IgD-negative memory B cell (primary cell): ENCODE measurements at regions not wholly inside any gene's neighbourhood (a gene's known extent, or its start where the extent isn't known, plus 50 kb on each side); places are given as distances from the start of the nearest gene placed in this dataset.

Source experiments
- H3K27ac Mint-ChIP-seq, 3 donors: one replicate each; pipeline ENCODE4 v1.8.0; 2020 to 2022; ENCODE audit warnings: mild to moderate bottlenecking in 3 of 3, mixed read lengths in 3 of 3, moderate library complexity in 1 of 3
- H3K27me3 Mint-ChIP-seq: one replicate; pipeline ENCODE4 v1.8.0; 2021; ENCODE audit warnings: mixed read lengths
- H3K36me3 Mint-ChIP-seq: one replicate; pipeline ENCODE4 v1.8.0; 2020; ENCODE audit warnings: mild to moderate bottlenecking, mixed read lengths
- H3K4me1 Mint-ChIP-seq, 3 donors: one replicate each; pipeline ENCODE4 v1.8.0; 2020 to 2022; ENCODE audit warnings: mixed read lengths in 3 of 3, mild to moderate bottlenecking in 1 of 3
- H3K4me3 Mint-ChIP-seq, 4 donors: one replicate each; pipeline ENCODE4 v1.8.0; 2020 to 2022; ENCODE audit warnings: mild to moderate bottlenecking in 4 of 4, mixed read lengths in 4 of 4, moderate library complexity in 3 of 4
- H3K9me3 Mint-ChIP-seq, 3 donors: one replicate each; pipeline ENCODE4 v1.8.0; 2020 to 2021; ENCODE audit warnings: mixed read lengths in 3 of 3, mild to moderate bottlenecking in 1 of 3

GRCh38 chr19:8893419-8893818, 61.2 kb downstream of the MBD3L1 start:
- no peaks in the 10 kb centered on the region for H3K27me3 Mint-ChIP-seq
- no peaks in the 10 kb centered on the region for H3K4me1 Mint-ChIP-seq
- no peaks in the 10 kb centered on the region for H3K36me3 Mint-ChIP-seq
- H3K9me3 Mint-ChIP-seq, result no peaks in the 10 kb centered on the region
- no peak overlapping the region for H3K4me3 Mint-ChIP-seq
- H3K27ac Mint-ChIP-seq, result no peak overlapping the region

GRCh38 chr19:8897106-8897505, 64.9 kb downstream of the MBD3L1 start:
- Mint-ChIP-seq H3K4me3 (no peak overlapping the region), H3K4me1 (no peaks in the 10 kb centered on the region), H3K9me3 (no peaks in the 10 kb centered on the region), H3K36me3 (no peaks in the 10 kb centered on the region), H3K27me3 (no peaks in the 10 kb centered on the region), H3K27ac (no peak overlapping the region)

GRCh38 chr19:8899356-8899755, 67.2 kb downstream of the MBD3L1 start:
- Mint-ChIP-seq H3K4me3 (no peak overlapping the region), H3K36me3 (no peaks in the 10 kb centered on the region), H3K4me1 (no peaks in the 10 kb centered on the region), H3K27ac (no peak overlapping the region), H3K9me3 (no peaks in the 10 kb centered on the region), H3K27me3 (no peaks in the 10 kb centered on the region)

- Mint-ChIP-seq H3K36me3 (no peaks in the 10 kb centered on the region), H3K9me3 (no peaks in the 10 kb centered on the region), H3K27ac (no peak overlapping the region), H3K4me3 (no peak overlapping the region), H3K4me1 (no peaks in the 10 kb centered on the region), H3K27me3 (no peaks in the 10 kb centered on the region)
Observed at GRCh38 chr19:8900421-8900820, 68.2 kb downstream of the MBD3L1 start.

GRCh38 chr19:8902520-8902919, 70.3 kb downstream of the MBD3L1 start:
- H3K9me3 Mint-ChIP-seq, result no peaks in the 10 kb centered on the region
- H3K4me3 Mint-ChIP-seq, result no peak overlapping the region
- peaks cover 2% of the 10 kb centered on the region for H3K36me3 Mint-ChIP-seq
- H3K27ac Mint-ChIP-seq, result no peak overlapping the region
- no peaks in the 10 kb centered on the region for H3K27me3 Mint-ChIP-seq
- no peaks in the 10 kb centered on the region for H3K4me1 Mint-ChIP-seq

GRCh38 chr19:8904597-8904996, 72.4 kb downstream of the MBD3L1 start:
- no peak overlapping the region for H3K4me3 Mint-ChIP-seq
- peaks cover 0 to 9% (median 1%) of the 10 kb centered on the region in 3 donors for H3K9me3 Mint-ChIP-seq
- H3K27ac Mint-ChIP-seq, result no peak overlapping the region
- H3K4me1 Mint-ChIP-seq, result no peaks in the 10 kb centered on the region
- H3K27me3 Mint-ChIP-seq, result no peaks in the 10 kb centered on the region
- H3K36me3 Mint-ChIP-seq, result peaks cover 2% of the 10 kb centered on the region

GRCh38 chr19:8905342-8905741, 73.2 kb downstream of the MBD3L1 start:
- no peak overlapping the region for H3K4me3 Mint-ChIP-seq

GRCh38 chr19:8908066-8908465, 75.9 kb downstream of the MBD3L1 start:
- Mint-ChIP-seq H3K27me3 (no peaks in the 10 kb centered on the region), H3K36me3 (peaks cover 2% of the 10 kb centered on the region), H3K4me3 (no peak overlapping the region), H3K27ac (no peak overlapping the region), H3K4me1 (no peaks in the 10 kb centered on the region), H3K9me3 (peaks cover 0 to 9% (median 1%) of the 10 kb centered on the region in 3 donors)

More at GRCh38 chr19:8905342-8905741, 73.2 kb downstream of the MBD3L1 start:
- H3K36me3 Mint-ChIP-seq, result peaks cover 2% of the 10 kb centered on the region
- H3K9me3 Mint-ChIP-seq, result peaks cover 0 to 9% (median 1%) of the 10 kb centered on the region in 3 donors
- no peaks in the 10 kb centered on the region for H3K4me1 Mint-ChIP-seq
- no peaks in the 10 kb centered on the region for H3K27me3 Mint-ChIP-seq
- H3K27ac Mint-ChIP-seq, result no peak overlapping the region

- Mint-ChIP-seq H3K9me3 (peaks cover 1 to 20% (median 4%) of the 10 kb centered on the region in 3 donors), H3K4me3 (no peak overlapping the region), H3K36me3 (peaks cover 2% of the 10 kb centered on the region), H3K4me1 (no peaks in the 10 kb centered on the region), H3K27ac (no peak overlapping the region), H3K27me3 (no peaks in the 10 kb centered on the region)
Observed at GRCh38 chr19:8910775-8911414, 78.7 kb downstream of the MBD3L1 start.

- Mint-ChIP-seq H3K27ac (no peak overlapping the region), H3K9me3 (peaks cover 0 to 11% (median 4%) of the 10 kb centered on the region in 3 donors), H3K4me1 (no peaks in the 10 kb centered on the region), H3K27me3 (no peaks in the 10 kb centered on the region), H3K4me3 (no peak overlapping the region), H3K36me3 (no peaks in the 10 kb centered on the region)
Observed at GRCh38 chr19:8915997-8916396, 83.8 kb downstream of the MBD3L1 start.

- H3K4me3 Mint-ChIP-seq, result no peak overlapping the region
- H3K36me3 Mint-ChIP-seq, result no peaks in the 10 kb centered on the region
- no peaks in the 10 kb centered on the region for H3K4me1 Mint-ChIP-seq
- peaks cover 2% of the 10 kb centered on the region for H3K27me3 Mint-ChIP-seq
- peaks cover 6% of the 10 kb centered on the region in 3 donors for H3K9me3 Mint-ChIP-seq
- H3K27ac Mint-ChIP-seq, result no peak overlapping the region
Observed at GRCh38 chr19:8922591-8922990, 87.6 kb downstream of the MUC16 start.

- H3K27ac Mint-ChIP-seq, result no peak overlapping the region
- H3K36me3 Mint-ChIP-seq, result no peaks in the 10 kb centered on the region
- peaks cover 5% of the 10 kb centered on the region for H3K27me3 Mint-ChIP-seq
- no peaks in the 10 kb centered on the region for H3K4me1 Mint-ChIP-seq
- H3K9me3 Mint-ChIP-seq, result peaks cover 6 to 8% (median 6%) of the 10 kb centered on the region in 3 donors
- H3K4me3 Mint-ChIP-seq, result no peak overlapping the region
Observed at GRCh38 chr19:8924283-8924682, 85.9 kb downstream of the MUC16 start.

GRCh38 chr19:8926341-8926740, 83.9 kb downstream of the MUC16 start:
- peak overlapping the region in 1 of 3 donors; percentile 33 for H3K27ac Mint-ChIP-seq
- peaks cover 6 to 8% (median 6%) of the 10 kb centered on the region in 3 donors for H3K9me3 Mint-ChIP-seq
- peaks cover 5% of the 10 kb centered on the region for H3K27me3 Mint-ChIP-seq
- no peaks in the 10 kb centered on the region for H3K4me1 Mint-ChIP-seq
- peaks cover 2% of the 10 kb centered on the region for H3K36me3 Mint-ChIP-seq
- H3K4me3 Mint-ChIP-seq, result no peak overlapping the region

GRCh38 chr19:8935460-8935859, 74.7 kb downstream of the MUC16 start:
- H3K27ac Mint-ChIP-seq, result no peak overlapping the region
- H3K4me3 Mint-ChIP-seq, result no peak overlapping the region
- no peaks in the 10 kb centered on the region for H3K27me3 Mint-ChIP-seq
- H3K9me3 Mint-ChIP-seq, result peaks cover 5 to 37% (median 16%) of the 10 kb centered on the region in 3 donors
- H3K4me1 Mint-ChIP-seq, result peaks cover 0 to 1% (median 0%) of the 10 kb centered on the region in 3 donors
- H3K36me3 Mint-ChIP-seq, result peaks cover 6% of the 10 kb centered on the region

GRCh38 chr19:8938576-8938975, 71.6 kb downstream of the MUC16 start:
- H3K9me3 Mint-ChIP-seq, result peaks cover 5 to 42% (median 13%) of the 10 kb centered on the region in 3 donors
- H3K4me3 Mint-ChIP-seq, result no peak overlapping the region
- no peaks in the 10 kb centered on the region for H3K4me1 Mint-ChIP-seq
- H3K27me3 Mint-ChIP-seq, result no peaks in the 10 kb centered on the region
- no peaks in the 10 kb centered on the region for H3K36me3 Mint-ChIP-seq
- no peak overlapping the region for H3K27ac Mint-ChIP-seq
